ENCODE measurements at regions not wholly inside any gene's neighbourhood (a gene's known extent, or its start where the extent isn't known, plus 50 kb on each side); places are given as distances from the start of the nearest gene placed in this dataset.

DNA sequence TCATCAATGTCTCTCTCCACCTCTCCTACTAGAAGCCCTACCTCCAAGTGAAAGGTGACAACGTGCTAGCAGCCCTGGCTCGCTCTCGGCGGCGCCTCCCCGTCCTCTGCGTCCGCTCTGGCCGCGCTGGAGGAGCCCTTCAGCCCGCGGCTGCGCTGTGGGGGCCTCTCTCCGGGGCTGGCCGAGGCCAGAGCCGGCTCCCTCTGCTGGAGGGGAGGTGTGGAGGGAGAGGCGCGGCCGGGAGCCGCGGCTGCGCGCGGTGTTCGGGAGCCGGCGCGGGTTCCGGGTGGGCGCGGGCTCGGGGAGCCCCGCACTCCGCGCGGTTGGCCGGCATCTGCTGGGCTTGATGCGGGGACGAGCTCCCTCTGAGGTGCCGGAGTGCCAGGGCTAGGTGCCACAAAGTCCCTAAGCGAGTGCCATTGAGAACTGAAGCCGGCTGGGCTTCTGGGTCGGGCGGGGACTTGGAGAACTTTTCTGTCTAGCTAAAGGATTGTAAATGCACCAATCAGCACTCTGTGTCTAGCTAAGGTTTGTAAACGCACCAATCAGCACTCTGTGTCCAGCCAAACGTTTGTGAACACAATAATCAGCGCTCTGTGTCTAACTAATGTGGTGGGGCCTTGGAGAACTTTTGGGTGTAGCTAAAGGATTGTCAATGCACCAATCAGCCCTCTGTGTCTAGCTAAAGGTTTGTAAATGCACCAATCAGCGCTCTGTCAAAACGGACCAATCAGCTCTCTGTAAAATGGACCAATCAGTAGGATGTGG, 84.8 kb upstream of the ARRDC4 start:
- no peak for DNase-seq (ENCODE audit: low read depth, low spot score)

DNA sequence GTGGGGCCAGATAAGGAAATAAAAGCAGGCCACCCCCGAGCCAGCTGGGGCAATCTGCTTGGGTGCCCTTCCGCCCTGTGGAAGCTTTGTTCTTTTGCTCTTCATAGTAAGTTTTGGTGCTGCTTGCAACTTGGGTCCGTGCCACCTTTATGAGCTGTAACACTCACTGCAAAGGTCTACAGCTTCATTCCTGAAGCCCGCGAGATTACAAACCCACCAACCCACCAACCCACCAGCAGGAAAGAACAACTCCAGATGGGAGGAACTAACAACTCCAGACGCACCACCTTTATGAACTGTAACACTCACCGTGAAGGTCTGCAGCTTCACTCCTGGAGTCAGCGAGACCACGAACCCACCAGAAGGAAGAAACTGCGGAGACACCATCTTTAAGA, 84.2 kb upstream of the ARRDC4 start:
- DNase-seq (ENCODE audit: low read depth, low spot score): no peak

DNA sequence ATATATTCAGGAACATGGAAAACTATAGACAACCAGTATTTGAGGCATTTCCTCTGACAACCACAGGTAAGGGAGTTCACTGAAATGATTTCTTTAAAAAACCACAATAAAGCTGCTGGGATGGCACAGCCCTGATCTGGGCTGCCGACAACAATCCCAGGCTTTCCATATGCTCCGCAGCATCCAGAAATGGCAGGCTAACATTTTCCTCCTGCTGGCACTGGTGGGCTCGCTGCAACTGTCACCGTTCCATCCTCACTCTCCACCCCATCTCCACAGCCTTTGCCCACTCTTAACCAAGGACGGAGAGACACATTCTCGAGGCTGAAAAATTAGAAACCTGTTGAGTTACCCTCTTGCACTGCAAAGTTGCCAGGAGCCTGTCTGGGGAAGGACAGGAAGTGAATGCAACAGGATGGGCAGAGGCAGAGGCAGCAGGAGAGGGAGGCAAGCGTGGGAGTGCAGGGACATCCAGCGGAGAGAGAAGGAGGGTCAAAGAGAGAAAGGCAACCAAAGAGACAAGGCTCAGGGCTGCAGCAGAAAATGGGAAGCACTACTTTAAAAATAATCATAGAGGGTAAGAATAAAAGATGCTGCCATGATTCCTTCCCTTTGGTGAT, 79.0 kb upstream of the ARRDC4 start:
- no peak for DNase-seq (ENCODE audit: low read depth, low spot score)

DNA sequence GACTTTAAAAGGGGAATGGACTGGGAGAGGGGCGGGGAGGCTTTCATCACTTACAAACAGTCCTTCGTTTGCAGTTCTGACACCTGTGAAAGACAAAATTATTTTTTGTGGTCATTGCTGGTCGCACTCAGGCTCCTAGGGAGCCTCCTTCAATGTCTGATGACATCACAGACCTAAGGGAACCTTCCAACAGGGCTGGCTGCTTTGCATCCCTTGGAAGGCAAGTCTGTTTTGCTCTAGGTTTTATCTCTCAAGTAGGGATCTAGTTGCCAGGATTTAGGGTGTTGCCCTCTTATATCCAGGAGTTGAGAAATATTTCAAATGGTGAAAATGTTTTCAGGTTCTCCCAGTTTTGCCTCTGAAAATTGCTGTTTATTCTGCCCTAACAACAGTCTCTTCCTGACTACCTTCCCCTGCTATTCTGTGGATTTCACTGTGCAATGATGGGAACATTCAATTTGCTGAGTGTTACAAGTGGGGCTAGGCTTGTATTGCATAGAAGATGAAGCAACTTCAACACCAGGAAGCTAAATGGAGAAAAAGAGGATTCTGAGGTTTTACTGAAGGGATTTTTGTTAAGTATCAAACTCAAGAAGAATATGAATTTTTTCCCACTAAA, 75.9 kb upstream of the ARRDC4 start:
- DNase-seq (ENCODE audit: low read depth, low spot score): no peak

DNA sequence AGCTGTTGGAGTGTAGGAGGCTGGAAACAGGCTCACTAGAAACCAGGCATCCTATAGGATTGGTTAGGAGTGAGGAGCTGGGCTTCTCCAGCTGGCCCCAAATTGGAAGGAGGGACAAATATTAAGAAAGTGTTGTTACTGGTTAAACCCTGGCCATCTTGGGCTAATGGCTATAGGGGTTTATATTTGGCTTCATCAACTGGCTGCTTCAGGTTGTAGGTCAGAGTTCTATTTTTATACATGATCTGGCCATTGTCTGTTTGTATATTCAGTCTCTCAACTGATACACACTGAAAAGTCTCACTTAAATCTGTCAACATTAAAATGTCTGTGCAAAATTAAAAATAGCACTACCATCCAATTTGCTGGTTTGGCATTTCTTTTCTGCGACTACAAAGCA, 70.2 kb upstream of the ARRDC4 start:
- DNase-seq (ENCODE audit: low read depth, low spot score): no peak

DNA sequence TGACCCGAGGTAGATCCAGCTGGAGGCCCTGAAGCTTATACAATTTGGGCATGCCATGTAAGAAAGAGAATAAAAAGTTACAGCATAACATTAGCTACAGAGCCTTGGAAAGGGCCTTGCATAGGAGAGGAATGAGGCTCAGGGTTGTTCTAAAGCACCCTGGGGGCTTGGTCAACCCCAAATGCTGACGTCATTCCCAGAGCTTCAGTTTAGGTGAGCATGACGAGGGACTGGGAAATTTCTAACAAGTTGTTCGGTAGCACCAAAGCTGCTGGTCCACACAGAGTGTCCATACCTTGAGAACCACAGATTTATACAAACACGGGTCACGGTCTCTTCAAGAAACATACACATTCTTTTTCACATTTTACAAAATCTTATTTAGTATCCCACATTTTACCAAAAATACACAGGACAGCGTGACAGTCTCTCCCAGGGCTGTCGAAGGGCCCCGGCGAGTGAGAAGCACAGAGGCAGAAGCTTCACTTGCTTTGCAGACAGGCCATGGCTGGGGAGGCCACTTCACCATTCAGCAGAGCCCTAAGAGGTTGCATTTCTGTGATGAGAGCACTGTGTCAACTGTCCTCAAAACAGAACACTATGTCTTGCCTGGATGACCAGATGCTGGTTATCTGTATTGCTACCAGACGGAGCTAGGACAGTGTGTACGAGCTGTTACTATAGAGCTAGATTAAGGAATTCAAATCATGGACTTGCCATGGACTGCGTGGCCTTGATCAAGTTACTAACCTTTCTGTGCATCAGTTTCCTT, 68.2 kb upstream of the ARRDC4 start:
- DNase-seq (ENCODE audit: low read depth, low spot score): no peak

DNA sequence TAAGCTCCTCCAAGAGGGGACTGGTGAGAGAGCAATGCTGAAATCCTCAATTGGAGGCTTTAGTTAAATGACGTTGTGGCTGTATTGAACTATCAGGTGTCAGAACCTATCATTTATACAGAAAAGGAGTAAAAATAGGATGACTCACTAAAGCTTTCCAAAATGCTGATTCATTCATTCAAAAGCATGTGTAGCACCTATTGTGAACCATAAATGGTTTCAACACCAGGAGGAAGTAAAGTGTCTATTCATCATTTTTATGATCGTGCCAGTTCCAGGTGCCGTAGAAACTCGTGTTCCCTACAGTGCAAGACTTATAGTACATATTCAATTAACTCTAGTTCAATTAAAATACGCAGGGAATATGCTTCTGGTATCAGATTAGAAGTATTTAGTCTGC, 66.5 kb upstream of the ARRDC4 start:
- no peak for DNase-seq (ENCODE audit: low read depth, low spot score)

DNA sequence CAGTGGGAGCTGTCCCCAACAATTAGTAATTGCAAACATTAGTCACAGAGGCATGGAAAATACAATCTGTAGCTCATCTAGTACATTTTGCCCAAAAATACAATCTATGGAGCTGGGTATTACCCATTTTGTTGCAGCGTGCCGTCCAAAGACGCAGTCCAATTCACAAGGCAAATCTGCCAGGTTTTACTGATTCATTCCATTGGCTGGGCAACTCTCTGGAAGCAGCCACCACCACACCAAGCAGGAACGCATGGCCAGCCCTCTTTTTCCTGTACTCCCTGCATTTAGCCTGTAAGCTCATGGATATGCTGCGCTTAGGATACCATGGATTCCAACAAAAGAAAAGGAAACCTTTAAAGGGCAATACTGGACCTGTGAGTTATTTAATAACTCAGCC, 60.5 kb upstream of the ARRDC4 start:
- no peak for DNase-seq (ENCODE audit: low read depth, low spot score)

DNA sequence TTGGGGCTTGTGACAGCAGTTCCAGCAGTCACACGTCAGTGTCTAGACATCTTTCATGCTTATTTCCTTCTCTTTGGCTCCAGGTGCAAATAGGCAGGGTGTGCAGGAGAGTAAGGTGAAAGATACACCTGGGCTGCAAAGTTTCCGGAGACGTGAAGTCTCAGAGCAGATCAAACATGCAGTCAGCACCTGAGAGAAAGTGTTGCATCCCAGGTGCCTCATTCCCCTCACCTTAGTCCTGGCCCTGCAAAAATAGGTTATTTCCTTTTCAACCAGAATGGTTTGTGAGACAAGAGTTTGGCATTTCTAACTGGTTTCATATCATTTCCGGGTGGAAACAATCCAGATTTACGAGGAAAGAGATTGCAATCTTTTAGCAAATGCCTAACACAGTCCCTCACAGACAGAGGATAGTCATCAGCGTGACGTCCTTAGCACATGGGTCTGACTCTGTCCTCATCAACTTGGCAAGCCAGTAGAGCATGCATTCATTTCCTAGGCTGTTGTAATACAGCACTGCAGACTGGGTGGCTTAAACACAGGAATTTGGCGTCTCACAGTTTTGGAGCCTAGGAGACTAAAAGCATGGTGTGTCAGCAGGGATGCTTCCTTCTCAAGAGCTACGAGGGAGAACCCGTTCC, 58.2 kb upstream of the ARRDC4 start:
- DNase-seq (ENCODE audit: low read depth, low spot score): no peak

DNA sequence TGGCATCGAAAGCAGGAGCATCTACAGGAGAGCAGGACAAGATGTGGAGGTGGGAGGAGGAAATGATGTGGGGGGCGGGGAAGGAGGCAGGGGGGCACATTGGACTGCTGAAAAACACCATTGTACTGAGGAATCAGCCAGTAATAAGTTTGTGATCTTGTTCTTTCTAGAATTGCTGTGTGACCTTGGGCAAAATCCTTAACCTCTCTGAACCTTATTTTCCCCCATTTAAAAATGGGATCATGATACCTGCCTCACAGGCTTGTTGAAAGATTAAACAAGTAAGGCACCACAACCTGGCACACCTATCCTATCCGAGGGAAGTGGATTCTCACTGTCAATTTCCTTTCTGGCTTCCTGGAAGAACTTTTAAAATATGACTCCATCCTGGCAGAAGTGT, 56.9 kb upstream of the ARRDC4 start:
- no peak for DNase-seq (ENCODE audit: low read depth, low spot score)

DNA sequence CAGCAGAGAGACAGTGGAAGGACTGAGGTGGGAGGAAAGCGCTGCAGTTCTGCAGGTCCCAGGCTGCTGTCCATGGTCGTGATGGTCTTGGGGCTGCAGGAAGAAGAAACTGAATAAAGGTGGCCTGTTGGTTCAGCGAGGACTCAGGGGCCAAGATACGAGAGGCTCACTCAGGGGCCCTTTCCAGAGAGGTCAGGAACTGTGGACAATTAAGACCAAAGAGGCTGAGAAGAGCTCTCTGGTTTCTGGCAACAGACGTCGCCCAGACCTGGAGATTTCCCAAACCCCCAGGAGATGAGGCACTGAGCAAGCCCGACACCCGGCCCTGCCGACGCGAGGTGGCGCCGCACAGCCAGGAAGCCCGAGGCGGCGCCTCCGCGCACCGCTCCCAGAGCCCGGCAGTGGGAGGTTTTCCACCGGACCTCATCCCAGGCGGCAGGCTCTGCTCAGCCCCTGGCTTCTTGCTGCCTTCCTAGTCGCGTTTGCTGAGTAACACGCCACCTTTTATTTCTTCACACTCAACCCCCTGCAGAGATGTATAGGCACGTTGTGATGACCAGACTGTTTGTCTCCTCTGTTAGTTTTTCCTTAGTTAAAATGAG, 56.4 kb upstream of the ARRDC4 start:
- no peak for DNase-seq (ENCODE audit: low read depth, low spot score)

DNA sequence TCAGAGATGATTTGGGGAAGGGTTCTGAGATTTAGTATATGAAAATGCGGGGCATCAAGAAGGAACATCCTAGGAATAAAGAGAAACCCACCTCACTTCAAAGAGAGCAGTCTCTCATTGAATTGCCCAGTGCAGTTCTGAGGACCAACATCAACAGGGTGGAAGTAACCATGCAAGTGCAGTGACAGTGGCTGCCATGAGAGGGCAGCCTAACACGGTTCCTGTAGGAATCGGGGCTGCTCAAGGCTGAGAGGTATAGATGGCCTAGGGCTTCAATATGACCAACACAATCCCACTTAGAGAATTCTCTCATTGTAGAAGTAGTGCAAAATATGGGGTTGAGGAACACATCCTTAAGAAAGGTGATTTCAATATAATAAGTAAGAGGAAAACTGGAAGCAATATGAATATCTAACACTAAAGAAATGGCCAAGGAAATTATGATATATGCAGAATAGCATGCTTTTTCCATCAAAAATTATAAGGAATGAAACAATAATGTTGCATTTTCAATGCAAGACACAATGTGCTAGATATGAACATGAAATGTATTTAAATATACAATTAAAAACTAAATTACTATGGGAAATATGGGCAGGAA, 51.1 kb upstream of the ARRDC4 start:
- DNase-seq (ENCODE audit: low read depth, low spot score): peak; percentile 8
